AG08395 (cell line): ENCODE measurements at regions not wholly inside any gene's neighbourhood (a gene's known extent, or its start where the extent isn't known, plus 50 kb on each side); places are given as distances from the start of the nearest gene placed in this dataset.

Source experiments
- DNase-seq: peaks from one replicate; pipeline ENCODE4 v3.0.0; 2012; ENCODE audit warnings: mixed read lengths, low spot score

DNA sequence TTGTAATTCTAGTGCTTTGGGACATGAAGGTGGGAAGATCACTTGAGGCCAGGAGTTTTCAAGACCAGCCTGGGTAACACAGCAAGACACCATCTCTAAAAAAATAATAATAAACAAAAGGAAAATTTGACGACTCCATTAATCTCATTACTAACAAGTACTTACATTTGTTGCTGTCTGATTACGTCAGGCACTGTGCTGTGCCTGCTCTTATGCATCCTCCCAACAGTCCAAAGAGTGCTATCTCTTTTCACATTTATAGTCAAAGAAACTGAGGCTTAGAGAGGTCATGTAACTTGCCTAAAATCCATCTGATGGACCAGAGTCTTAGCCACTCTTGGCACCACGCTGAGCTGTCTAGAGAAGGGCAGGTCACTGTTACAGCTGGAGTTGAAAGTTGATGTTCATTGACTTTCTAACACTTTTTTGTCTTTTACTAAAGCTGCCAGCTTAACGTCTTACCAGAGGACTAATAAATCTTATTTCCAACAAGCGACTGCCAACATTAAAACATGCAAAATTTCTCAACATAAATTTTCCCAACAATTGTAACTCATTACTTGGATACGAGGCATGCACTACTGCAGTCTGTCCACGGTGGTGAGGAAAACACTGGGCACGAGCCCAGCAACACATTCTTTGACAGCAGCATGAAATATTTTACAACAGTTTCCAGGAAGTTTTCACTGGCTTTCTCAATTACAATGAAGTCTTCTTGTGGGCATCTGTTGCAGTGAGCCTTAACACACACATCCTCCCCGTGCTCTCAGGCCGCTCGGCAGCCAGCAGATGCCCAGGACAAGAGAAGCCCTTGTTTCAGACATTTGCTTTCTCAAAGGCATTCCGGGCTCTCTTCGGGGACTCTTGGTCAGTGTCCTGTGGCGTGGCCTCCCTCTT, 262.9 kb upstream of the PROX1 start:
- no peak for DNase-seq

DNA sequence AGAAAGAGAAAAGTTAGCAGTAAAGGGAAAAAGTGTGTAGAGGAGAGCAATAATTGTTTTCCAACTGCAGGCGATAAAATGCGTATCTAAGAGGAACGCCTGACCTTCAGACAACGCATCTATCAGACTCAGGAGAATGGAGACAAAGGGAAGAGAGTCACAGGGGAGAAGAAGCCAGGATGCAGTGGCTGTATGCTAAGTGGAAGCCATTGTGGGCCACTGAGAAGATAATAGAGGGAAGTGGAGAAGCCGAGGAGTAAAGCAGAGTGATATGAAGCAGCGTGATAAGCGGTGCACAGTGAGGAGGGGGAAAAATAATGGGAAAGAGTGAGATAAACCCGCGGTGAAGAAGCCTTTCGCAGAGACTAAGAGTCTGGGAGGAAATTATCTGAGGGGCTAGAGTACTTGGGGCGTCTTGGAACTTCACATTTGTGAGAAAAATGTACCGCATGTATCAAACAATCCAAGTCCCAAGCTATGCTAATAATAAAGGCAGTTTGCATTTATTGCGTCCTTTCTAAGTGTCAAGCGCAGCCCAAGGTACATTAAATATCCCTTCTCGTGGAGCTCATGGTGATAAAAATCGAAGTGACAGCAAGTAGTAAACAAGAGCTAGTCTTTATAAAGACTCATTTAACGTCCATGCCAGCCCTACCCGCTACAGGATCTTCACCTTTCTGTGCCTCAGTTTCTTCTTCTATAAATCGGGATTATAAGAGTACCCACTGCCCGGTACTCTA, 259.8 kb upstream of the PROX1 start:
- no peak for DNase-seq

DNA sequence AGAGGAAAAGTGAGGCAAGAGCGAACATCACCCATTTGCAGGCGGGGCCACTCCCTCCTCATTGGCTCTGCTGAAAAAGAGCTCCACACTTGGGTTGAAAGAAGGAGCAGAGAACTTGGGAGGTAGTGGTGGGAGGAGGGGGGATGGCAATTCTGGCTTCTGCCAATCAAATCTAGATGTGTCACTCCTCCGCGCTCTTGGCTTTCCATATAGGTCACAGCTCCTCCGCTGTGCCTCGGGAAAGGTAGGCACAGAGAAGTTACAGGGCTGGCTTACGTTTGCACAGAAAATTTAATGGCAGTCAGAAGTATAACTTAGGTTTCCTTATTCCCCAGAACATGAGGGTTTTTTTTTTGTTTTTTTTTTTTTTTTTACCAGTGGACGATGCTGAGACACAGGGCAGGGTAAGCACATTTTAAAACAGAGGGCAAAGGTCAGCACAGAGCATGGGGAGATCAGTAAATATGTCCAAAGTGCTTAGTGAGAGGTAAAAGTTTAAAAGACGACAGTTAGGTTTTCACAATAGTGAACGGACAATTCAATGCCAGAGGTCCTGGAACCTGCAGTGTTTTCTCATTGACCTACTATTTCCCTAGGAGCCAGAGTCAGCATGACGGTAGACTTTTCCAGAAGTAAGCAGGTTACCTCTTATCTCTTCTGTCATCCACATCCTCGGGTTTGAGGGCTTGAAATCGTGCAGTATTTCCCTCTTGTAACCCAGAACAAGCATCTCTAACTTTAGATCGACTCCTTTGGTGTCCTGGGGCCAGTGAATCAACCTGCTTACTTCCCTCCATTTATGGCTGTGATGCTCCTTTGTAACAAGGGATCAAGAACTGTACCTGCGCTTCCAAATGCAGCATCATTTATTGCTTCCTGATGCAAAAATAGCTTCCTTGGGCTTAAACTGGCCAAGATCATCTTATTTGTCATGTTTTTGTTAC, 258.9 kb upstream of the PROX1 start:
- no peak for DNase-seq

DNA sequence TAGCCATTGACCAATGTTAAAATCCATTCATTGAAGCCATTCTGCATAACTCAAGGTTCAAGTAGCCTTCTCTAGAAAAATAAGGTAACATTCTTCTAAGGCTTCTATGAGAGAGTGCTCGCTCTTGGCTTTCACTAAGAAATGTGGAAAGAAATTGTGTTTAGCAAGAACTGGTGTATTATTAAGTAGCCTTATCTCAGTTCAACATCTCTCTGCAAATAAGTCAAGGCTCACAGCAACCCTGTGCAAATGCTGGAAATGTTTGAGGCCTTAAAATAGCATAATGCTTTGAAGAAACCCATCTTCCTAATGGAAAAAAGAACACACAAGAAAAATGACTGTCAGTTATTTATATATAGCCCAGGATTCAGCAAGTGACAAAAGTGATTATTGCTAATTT, 254.1 kb upstream of the PROX1 start:
- no peak for DNase-seq

DNA sequence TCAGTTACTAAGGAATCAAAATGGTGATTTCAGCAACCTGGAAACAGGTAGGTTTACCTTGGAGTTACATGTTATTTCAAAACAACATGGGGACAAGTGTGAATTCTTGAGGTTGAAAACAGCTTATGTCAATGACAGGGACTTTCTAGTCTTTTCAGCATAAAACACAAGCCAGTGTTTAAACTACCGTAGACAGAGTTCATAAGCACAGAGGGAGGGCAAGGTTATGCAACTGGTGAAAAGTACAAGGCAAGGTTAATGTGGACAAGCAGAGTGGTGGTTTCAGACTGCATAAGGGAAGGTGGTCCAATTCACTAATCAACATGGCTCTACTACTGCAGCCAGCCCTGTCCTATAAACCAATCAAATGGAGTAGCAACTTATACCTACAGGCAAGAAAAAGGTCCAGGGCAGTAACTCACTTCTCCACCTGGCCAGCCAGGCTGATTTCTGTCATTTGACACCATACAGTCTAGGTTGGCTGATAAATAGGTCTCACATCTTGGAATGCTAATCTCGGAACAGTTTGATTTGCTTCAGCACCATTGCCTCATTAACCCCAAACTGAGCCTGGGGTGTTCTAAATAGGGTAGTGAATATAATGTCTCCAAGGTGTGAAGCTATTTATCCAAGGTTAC, 250.3 kb upstream of the PROX1 start:
- no peak for DNase-seq

DNA sequence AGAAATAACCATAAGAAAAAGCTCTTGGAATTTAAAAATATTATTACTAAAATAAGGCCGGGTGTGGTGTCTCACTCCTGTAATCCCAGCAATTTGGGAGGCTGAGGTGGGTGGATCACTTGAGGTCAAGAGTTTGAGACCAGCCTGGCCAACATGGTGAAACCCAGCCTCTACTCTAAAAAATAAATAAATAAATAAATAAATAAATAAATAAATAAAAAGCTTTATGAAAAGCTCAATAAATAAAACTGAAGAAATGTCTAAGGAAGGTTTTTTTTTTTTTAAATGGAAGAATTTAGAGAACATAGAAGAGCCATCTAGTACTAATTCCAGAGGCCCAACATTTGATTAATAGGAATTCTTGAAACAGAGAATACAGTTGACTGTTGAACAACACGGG, 249.1 kb upstream of the PROX1 start:
- DNase-seq, result no peak

DNA sequence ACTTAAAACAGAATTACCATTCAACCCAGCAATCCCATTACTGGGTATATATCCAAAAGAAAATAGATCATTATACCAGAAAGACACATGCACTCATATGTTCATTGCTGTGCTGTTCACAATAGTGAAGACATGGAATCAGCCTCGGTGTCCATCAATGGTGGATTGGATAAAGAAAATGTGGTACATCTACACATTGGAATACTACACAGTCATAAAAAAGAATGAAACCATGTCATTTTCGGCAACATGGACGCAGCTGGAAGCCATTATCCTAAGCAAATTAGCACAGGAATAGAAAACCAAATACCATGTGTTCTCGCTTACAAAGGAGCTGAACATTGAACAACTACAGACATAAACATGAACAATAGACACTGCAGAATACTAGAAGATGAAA, 244.8 kb upstream of the PROX1 start:
- DNase-seq, result no peak

DNA sequence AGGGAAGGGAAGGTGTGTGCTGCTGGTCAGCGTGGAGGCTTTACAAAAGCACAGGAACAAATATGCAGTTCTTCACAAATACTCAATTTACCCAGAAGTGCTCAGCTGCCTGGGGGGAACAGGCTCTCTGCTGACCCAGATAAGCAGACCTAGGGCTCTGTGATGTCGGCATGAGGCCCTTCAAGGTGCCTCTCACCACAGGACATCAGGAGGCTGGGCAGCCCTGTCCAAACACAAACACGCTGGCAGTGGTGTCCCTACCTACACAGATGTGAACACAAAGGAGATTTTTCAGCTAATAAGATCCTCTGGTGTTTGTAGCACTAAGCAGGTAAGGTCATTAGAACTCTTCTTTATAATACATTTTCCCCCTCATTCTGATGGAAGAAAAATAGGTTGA, 243.0 kb upstream of the PROX1 start:
- no peak for DNase-seq

DNA sequence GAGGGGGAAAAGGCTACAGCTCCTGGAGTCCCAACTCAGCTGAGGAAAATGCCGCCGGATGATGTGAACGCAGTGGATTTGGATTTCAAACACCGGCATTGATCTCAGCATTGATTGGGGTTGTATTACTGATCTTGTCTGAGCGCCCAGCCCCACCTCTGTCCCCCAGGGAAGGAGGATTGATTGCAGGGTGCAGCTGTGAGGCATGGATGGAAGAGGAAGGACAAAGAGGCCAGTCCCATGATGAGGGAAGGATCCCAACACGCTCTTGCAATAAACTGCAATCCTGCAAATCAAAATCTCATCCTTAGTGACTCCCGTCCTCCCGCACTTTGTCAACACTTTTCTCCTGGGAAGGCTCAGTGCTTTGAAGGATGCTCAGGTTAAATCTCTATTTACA, 242.3 kb upstream of the PROX1 start:
- DNase-seq, result no peak

DNA sequence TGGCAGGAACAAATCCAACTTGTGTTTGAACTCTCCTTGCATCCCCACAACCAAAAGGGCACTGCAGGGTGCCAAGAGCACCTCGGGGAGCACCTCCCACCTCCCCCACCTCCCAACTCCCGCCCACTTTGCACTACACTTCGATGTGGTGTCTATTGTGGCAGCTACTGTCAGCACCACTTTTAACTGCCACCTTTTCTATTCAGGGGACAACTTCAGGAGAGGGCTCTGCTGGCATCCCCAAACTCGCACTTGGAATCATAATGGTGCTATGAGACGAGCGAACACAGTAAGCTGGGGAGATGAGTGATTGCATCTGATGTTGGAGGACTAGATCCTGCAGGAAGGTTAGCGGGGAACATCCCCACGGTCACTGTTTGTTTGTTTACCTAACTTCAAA, 238.2 kb upstream of the PROX1 start:
- DNase-seq, result no peak

DNA sequence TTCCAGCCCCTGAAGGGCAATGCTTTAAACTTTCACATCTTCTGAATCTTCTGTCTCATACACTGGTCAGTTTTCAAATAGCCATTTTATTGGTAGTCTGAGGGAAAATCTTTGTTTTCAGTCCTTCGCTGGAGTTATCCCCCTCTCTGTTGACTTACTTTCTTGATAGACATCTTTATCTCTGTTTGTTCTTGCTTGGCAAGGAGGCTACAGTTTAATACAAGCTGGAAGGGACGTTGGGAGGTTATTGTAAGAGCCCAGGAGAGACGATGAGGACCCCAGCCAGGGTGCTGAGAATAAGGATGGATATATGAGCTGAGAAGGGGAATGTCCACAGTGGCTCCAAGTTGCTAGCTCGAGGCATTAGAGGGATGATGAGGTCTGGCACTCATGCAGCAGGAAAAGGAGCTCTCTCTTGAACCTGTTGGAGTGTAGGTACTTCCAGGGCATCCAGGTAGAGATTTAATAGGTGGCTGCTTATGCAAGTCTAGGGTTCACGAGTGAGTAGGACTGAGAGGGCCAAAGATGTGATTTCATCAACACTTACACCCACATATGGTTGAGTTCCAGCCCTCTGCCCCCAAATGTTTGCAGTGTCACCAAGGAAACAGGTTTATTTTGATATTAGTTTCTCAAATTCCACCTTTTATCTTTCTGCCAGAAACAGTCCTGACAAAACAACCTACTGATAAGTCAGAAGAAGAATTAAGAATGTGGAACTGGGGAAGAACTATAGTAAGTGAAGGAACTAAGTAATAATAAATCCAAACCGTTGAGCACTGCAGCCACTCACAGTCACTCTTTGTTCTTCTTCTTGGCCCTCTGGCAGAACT, 237.3 kb upstream of the PROX1 start:
- no peak for DNase-seq

DNA sequence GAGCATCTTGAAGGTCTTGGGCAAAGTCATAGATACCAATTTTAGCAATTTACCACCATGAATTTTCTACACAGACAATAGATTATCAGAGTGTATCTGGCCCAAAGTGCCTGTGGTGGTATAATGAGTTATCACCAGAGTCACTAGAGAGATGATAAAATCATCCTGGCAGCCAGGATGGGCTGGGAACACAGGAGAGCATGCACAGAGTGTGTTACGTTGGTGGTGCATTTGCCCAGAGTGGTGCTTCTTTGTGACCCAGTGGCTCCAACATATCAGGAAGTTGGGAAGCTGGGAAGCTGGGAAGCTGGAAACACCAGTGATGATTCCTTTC, 236.7 kb upstream of the PROX1 start:
- no peak for DNase-seq

DNA sequence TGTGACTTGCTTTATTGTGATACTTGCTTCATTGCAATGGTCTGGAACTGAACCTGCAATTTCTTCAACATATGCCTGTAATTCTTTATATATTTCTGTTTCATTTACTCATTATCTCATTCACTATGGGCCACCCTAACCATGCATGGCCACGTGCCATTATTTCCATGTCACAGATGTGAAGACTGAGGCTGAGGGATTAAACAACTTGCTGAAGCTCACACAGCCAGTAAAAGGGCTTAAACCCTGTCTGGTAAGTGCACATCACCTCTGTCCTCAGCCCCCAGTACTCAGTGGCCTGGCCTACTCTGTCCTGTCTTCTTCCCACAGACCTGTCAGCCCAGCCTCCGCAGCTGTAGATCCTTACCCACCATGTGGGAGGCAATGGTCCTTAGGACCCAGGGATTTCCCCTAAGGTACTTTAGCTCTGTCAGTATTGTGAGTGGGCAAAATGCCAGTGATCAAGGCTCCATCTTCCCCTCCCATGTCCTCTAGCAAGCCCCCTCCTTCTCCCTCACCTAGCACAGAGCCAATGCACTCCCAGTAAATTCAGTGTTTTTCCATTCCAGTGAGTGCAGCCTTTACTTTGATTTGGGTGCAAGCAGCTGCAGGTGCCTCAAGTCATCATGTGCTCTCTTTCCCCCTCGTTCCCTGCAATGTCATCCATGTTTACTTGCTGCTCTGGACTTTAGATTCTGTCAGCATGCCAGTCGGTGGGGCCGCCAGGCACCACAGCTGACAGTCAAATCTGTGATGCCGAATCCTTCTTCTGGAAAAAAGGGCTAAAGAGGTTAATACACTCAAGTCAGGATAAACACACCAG, 228.2 kb upstream of the PROX1 start:
- no peak for DNase-seq

DNA sequence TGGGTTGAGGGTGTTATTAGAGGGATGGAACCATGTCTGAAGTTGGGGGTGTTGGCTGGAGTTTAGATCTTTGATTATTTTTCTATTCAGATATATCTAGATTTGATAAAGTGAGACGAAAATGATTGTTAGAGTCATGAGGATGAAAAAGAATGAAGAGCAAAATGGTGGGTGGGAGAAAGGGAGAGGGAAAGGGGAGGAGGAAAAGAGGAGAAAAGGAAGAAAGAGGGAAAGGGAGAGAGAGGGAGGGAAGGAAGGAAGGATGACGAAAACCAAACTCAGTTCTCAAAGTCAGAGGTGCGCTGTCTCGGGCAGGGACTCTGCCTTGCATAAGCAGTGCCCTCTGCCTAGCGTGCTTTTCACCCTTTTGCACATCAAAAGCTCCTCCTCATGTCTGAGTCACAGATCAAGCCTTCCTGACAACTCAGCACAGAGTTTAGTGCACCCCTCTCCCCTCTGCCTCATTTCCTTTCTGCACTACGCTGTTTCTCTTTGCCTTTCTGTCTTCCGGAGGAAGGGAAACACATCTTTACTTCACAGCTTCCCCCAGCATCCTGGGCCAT, 225.8 kb upstream of the PROX1 start:
- DNase-seq, result no peak

DNA sequence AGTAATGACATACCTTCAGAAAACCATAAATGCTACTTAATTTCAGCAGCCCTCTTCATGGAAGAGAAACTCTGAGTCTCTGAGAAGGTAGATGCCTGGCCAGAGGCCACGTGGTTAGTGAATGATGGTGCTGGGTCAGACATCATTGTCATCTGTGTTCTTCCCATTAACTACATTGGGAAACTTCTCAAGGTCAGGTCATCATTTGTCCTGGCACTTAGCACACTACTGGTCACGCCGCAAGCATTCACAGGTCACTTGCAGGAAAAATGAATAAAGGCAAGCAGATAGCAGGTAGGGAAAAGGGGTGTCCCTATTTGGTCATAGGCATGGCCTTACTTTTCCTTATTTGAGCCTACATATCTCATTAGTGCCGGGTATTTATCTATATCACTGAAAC, 220.1 kb upstream of the PROX1 start:
- no peak for DNase-seq

DNA sequence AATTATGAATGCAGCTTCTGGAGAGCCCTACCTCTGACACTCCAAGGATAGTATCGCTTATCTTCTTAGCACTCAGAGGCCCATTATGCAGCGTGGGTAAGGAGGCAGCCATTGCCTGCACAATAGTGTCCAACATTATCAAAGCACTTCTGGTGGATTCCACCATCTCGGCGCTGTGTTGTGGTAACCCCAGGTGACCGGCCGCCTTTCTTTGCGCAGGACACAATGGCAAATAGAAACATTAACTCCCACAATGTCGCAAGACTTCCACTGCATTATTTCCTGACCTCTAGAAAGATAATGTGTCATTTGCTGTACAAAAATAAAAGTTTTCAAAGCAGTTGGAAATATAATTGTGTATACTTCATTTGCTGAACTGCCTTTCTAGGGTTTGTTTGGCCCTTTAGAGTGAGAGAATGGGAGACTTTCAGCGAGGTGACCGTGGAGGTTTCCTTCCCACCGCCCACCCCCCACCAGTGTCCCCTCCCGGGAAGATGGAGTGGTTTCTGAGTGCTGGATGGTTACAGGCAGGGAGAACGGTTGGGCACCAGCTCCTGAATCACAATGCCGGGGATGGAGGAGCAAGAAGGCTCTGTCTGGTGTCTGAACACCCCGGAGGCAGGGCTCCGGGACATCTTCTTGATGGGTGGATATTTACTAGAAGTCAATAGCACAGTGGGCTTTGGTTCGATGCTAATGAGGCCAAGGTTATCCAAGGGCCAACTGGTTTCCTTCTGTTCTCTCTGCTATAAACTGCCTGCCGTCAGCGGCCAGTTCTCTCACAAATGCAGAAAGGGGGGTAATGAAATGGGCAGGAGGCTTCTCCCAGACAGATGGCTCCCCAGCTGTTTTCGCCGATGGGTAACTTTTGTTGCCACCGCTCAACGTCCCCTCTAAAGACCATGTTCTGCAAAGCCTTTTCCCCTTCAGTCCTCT, 215.4 kb upstream of the PROX1 start:
- DNase-seq, result no peak

DNA sequence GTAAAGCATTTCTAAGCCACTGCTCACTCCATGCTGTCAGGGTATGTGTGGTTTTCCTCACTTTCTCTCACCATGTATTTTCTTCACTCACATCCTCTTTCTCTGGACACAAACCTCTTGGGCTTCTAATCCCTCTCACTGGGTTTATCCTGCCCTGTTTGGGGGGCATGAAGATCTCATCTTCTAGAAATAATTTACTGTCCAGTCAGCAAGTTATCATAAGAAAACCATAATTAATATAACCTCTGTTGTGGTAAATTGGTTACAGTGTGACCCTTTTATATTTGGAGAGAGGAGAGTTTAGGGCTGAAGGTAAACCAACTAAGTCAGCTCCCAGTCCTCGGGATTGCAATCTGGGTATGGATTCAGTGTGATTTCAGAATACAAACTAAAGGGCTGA, 213.8 kb upstream of the PROX1 start:
- DNase-seq, result no peak

DNA sequence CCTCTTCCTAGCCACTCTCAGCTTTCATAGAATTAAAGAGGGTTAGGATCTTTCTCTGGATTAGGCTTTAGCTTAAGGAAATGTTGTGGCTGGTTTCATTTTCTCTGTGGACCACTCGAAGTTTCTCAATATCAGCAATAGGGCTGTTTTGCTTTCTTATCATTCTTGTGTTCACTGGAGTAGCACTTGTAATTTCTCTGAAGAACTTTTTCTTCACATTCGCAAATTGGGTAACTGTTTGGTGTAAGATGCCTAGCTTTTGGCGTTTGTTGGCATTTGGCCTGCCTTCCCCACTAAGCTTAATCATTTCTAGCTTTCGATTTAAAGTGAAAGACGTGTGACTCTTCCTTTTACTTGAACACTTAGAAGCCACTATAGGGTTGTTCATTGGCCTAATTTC, 210.8 kb upstream of the PROX1 start:
- no peak for DNase-seq

DNA sequence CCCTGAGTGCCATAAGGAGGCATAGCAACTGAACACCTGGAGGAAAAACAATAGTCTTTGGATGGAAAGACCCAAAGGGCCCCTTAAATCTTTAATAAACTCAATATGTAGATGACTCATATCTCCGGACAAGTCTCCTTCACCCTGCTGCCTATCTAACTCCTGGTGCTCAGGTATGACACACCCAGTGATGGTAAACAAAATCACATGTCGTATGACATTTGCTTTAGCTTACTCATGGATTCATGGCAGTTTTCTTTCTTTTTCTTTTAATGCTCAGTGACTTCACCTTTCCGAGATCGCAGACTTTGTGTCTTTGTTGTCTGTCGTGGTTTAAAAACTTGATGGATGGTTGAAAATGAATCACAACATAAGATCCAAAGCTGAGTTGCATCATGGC, 208.5 kb upstream of the PROX1 start:
- no peak for DNase-seq
